H1 (cell line): ENCODE measurements at regions not wholly inside any gene's neighbourhood (a gene's known extent, or its start where the extent isn't known, plus 50 kb on each side); places are given as distances from the start of the nearest gene placed in this dataset.

ENCODE experiments used
- NANOG ChIP-seq: IDR thresholded peaks from 2 replicates; pipeline ENCODE4 v1.6.1; 2011; ENCODE audit warnings: low read length, low read depth, mild to moderate bottlenecking, inconsistent platforms; ENCODE audit not compliant: insufficient read depth, poor library complexity, severe bottlenecking

GRCh38 chr3:153448151-153448829, 286.3 kb downstream of the RAP2B start (continued):
- TF ChIP-seq NANOG: no peak
